GM23338 (cell line): ENCODE measurements at regions not wholly inside any gene's neighbourhood (a gene's known extent, or its start where the extent isn't known, plus 50 kb on each side); places are given as distances from the start of the nearest gene placed in this dataset.

Source experiments
- ATAC-seq: fragments of 200-7000 bp; cut with Tn5 transposase; 3 replicates; pipeline ENCODE4 v1.9.1; 2020
- DNase-seq: peaks from one replicate; pipeline ENCODE4 v3.0.0-alpha.2; 2015; ENCODE audit warnings: low spot score
- H2AFZ ChIP-seq: fragments of 200-600 bp; sonication (generic); 2 replicates; pipeline ENCODE4 v1.8.0; 2016; ENCODE audit warnings: antibody characterized with exemption, mild to moderate bottlenecking, moderate library complexity
- H3F3A ChIP-seq: fragments of 200-600 bp; sonication (generic); replicated peaks from 2 replicates; pipeline ENCODE4 v1.8.0; 2017; ENCODE audit warnings: antibody characterized with exemption, mixed run types, low read depth
- H3K27ac ChIP-seq: fragments of 200-600 bp; sonication (generic); 2 replicates; pipeline ENCODE4 v1.6.1; 2016; ENCODE audit warnings: low read depth
- H3K27me3 ChIP-seq: fragments of 200-600 bp; sonication (generic); 2 replicates; pipeline ENCODE4 v1.8.0; 2016; ENCODE audit warnings: mild to moderate bottlenecking, mixed run types, moderate library complexity; ENCODE audit not compliant: insufficient read depth
- H3K36me3 ChIP-seq: fragments of 200-600 bp; sonication (generic); 2 replicates; pipeline ENCODE4 v1.8.0; 2016; ENCODE audit warnings: mild to moderate bottlenecking; ENCODE audit not compliant: insufficient read depth
- H3K4me1 ChIP-seq: fragments of 200-600 bp; sonication (generic); 2 replicates; pipeline ENCODE4 v1.8.0; 2016; ENCODE audit warnings: mild to moderate bottlenecking, moderate library complexity; ENCODE audit not compliant: insufficient read depth
- H3K4me2 ChIP-seq: fragments of 200-600 bp; sonication (generic); 2 replicates; pipeline ENCODE4 v1.7.1; 2017; ENCODE audit warnings: mixed run types
- H3K4me3 ChIP-seq: fragments of 200-600 bp; sonication (generic); 2 replicates; pipeline ENCODE4 v1.6.1; 2016; ENCODE audit warnings: mixed run types
- H3K79me2 ChIP-seq: fragments of 200-600 bp; sonication (generic); replicated peaks from 2 replicates; pipeline ENCODE4 v1.8.0; 2017; ENCODE audit warnings: mild to moderate bottlenecking; ENCODE audit not compliant: insufficient read depth
- H3K9me2 ChIP-seq: fragments of 200-600 bp; sonication (generic); 2 replicates; pipeline ENCODE4 v1.8.0; 2017; ENCODE audit not compliant: insufficient read depth
- H4K20me1 ChIP-seq: fragments of 200-600 bp; sonication (generic); replicated peaks from 2 replicates; pipeline ENCODE4 v1.8.0; 2017; ENCODE audit warnings: mild to moderate bottlenecking; ENCODE audit not compliant: insufficient read depth
- H3K27ac Mint-ChIP-seq: 2 replicates; pipeline ENCODE4 v1.8.0; 2020; ENCODE audit warnings: inconsistent platforms, mild to moderate bottlenecking, moderate library complexity, mixed read lengths
- H3K27me3 Mint-ChIP-seq: 3 replicates; pipeline ENCODE4 v1.8.0; 2022; ENCODE audit warnings: low read depth, mild to moderate bottlenecking, moderate library complexity, mixed read lengths, inconsistent platforms; ENCODE audit not compliant: insufficient read depth, poor library complexity
- H3K36me3 Mint-ChIP-seq: 3 replicates; pipeline ENCODE4 v1.8.0; 2021; ENCODE audit warnings: low read depth, mild to moderate bottlenecking, inconsistent platforms, moderate library complexity, mixed read lengths
- H3K4me1 Mint-ChIP-seq: 3 replicates; pipeline ENCODE4 v1.8.0; 2020; ENCODE audit warnings: mild to moderate bottlenecking, inconsistent platforms, mixed read lengths
- H3K4me3 Mint-ChIP-seq: 3 replicates; pipeline ENCODE4 v1.8.0; 2021; ENCODE audit warnings: moderate library complexity, mild to moderate bottlenecking, inconsistent platforms, mixed read lengths
- H3K9me3 Mint-ChIP-seq: 3 replicates; pipeline ENCODE4 v1.8.0; 2020; ENCODE audit warnings: moderate library complexity, mild to moderate bottlenecking, inconsistent platforms, mixed read lengths
- CREB1 ChIP-seq: fragments of 250-450 bp; sonication (Bioruptor Pico); IDR thresholded peaks from 2 replicates; pipeline ENCODE4 v1.5.0; 2020; ENCODE audit warnings: low read depth, mild to moderate bottlenecking, moderate library complexity
- EZH2 ChIP-seq: fragments of 200-600 bp; sonication (generic); IDR thresholded peaks from one replicate; pipeline ENCODE4 v1.8.0; 2017; ENCODE audit warnings: antibody characterized with exemption, mild to moderate bottlenecking, low read depth; ENCODE audit not compliant: unreplicated experiment
- EZH2phosphoT487 ChIP-seq: fragments of 200-600 bp; sonication (generic); IDR thresholded peaks from one replicate; pipeline ENCODE4 v1.8.1; 2018; ENCODE audit warnings: antibody characterized with exemption; ENCODE audit not compliant: unreplicated experiment
- JUNB ChIP-seq: IDR thresholded peaks from one replicate; pipeline ENCODE4 v1.6.1; 2016; ENCODE audit warnings: antibody characterized with exemption; ENCODE audit not compliant: unreplicated experiment
- NANOG ChIP-seq: IDR thresholded peaks from 2 replicates; pipeline ENCODE4 v1.6.1; 2016; ENCODE audit warnings: antibody characterized with exemption, borderline replicate concordance
- POLR2AphosphoS5 ChIP-seq: IDR thresholded peaks from 2 replicates; pipeline ENCODE4 v1.6.1; 2016; ENCODE audit warnings: antibody characterized with exemption, low read depth
- STAT1 ChIP-seq: IDR thresholded peaks from one replicate; pipeline ENCODE4 v1.6.1; 2016; ENCODE audit warnings: antibody characterized with exemption; ENCODE audit not compliant: unreplicated experiment
- ZNF114 ChIP-seq: fragments of 250-450 bp; sonication (Bioruptor Pico); IDR thresholded peaks from 2 replicates; pipeline ENCODE4 v1.5.0; 2020; ENCODE audit warnings: mild to moderate bottlenecking, moderate library complexity
- ZNF331 ChIP-seq: fragments of 250-450 bp; sonication (Bioruptor Pico); IDR thresholded peaks from 2 replicates; pipeline ENCODE4 v1.5.0; 2020; ENCODE audit warnings: low read depth, mild to moderate bottlenecking, moderate library complexity
- TF ChIP-seq, protein P1 (sequence below): IDR thresholded peaks from one replicate; pipeline ENCODE4 v1.6.1; 2018; ENCODE audit warnings: antibody characterized with exemption; ENCODE audit not compliant: unreplicated experiment
- TF ChIP-seq, protein P2 (sequence below): IDR thresholded peaks from 2 replicates; pipeline ENCODE4 v1.6.1; 2016; ENCODE audit warnings: antibody characterized with exemption
- TF ChIP-seq, protein P3 (sequence below), 2 experiments: fragments of 200-600 bp in 1 of 2; sonication (generic) in 1 of 2; conservative IDR thresholded peaks; 2 replicates each; pipeline versions ENCODE4 v1.5.1 to v1.6.1; 2016 to 2017; ENCODE audit warnings: antibody characterized with exemption in 2 of 2, low read depth in 2 of 2, mild to moderate bottlenecking in 2 of 2, moderate library complexity in 1 of 2
- TF ChIP-seq, protein P4 (sequence below): fragments of 250-450 bp; sonication (Bioruptor Pico); IDR thresholded peaks from 2 replicates; pipeline ENCODE4 v1.5.0; 2020; ENCODE audit warnings: mild to moderate bottlenecking, moderate library complexity

DNA sequence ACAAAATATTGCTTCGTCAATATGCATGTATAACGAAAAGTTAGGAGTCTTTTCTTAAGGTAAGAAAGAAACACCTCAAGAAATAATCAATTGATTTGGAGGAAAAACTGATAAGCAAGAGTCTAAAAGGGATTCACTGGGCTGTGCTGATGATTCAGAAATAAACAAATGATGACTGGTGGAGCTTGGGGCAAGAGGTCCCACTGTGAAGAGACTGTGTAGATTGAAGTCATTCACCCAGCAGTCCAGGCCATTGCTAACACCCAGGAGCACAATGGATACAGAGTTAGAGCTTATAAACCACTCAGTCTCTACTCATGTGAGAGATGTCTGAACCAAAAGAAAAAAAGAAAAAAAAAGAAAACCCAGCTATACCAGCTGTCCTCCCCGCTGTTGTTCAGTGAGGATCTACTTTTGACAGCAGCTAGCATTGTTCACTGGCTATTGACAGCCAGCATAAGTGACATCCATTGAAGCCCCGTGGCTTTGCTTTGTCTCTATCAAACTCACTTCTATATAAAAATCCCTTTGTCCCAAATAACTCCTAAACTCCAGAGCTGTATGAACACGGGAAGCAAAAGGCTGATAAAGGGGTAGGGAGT is 255.5 kb downstream of the KCTD12 start:
- peaks cover under 1% of the 10 kb centered on the region; the same call in 1 of the 3 replicates for H3K4me1 Mint-ChIP-seq
- no peak for ATAC-seq

More for the DNA sequence above, 255.5 kb downstream of the KCTD12 start:
- no peak overlapping the region for H3K4me2 ChIP-seq
- no peaks in the 10 kb centered on the region for H4K20me1 ChIP-seq
- H2AFZ ChIP-seq: no peak overlapping the region
- DNase-seq: no peak
- no peaks in the 10 kb centered on the region for H3K79me2 ChIP-seq
- H3K4me3 ChIP-seq: no peak overlapping the region
- H3F3A ChIP-seq: no peaks in the 10 kb centered on the region
- Mint-ChIP-seq H3K27me3 (no peaks in the 10 kb centered on the region), H3K9me3 (peaks cover 15% of the 10 kb centered on the region; the same call in 2 of the 3 replicates), H3K4me3 (no peak overlapping the region), H3K27ac (no peak overlapping the region), H3K36me3 (peaks cover 6% of the 10 kb centered on the region; the same call in 2 of the 3 replicates)
- TF ChIP-seq EZH2phosphoT487 (no peak), CREB1 (CRISPR knock-in tag) (no peak), NANOG (no peak), POLR2AphosphoS5 (no peak), ZNF331 (CRISPR knock-in tag) (no peak), JUNB (no peak), ZNF114 (no peak), EZH2 (no peak), STAT1 (no peak)
- TF ChIP-seq, protein P1, sequence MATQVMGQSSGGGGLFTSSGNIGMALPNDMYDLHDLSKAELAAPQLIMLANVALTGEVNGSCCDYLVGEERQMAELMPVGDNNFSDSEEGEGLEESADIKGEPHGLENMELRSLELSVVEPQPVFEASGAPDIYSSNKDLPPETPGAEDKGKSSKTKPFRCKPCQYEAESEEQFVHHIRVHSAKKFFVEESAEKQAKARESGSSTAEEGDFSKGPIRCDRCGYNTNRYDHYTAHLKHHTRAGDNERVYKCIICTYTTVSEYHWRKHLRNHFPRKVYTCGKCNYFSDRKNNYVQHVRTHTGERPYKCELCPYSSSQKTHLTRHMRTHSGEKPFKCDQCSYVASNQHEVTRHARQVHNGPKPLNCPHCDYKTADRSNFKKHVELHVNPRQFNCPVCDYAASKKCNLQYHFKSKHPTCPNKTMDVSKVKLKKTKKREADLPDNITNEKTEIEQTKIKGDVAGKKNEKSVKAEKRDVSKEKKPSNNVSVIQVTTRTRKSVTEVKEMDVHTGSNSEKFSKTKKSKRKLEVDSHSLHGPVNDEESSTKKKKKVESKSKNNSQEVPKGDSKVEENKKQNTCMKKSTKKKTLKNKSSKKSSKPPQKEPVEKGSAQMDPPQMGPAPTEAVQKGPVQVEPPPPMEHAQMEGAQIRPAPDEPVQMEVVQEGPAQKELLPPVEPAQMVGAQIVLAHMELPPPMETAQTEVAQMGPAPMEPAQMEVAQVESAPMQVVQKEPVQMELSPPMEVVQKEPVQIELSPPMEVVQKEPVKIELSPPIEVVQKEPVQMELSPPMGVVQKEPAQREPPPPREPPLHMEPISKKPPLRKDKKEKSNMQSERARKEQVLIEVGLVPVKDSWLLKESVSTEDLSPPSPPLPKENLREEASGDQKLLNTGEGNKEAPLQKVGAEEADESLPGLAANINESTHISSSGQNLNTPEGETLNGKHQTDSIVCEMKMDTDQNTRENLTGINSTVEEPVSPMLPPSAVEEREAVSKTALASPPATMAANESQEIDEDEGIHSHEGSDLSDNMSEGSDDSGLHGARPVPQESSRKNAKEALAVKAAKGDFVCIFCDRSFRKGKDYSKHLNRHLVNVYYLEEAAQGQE: no peak
- TF ChIP-seq, protein P2, sequence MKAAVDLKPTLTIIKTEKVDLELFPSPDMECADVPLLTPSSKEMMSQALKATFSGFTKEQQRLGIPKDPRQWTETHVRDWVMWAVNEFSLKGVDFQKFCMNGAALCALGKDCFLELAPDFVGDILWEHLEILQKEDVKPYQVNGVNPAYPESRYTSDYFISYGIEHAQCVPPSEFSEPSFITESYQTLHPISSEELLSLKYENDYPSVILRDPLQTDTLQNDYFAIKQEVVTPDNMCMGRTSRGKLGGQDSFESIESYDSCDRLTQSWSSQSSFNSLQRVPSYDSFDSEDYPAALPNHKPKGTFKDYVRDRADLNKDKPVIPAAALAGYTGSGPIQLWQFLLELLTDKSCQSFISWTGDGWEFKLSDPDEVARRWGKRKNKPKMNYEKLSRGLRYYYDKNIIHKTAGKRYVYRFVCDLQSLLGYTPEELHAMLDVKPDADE: no peak
- TF ChIP-seq, protein P3, sequence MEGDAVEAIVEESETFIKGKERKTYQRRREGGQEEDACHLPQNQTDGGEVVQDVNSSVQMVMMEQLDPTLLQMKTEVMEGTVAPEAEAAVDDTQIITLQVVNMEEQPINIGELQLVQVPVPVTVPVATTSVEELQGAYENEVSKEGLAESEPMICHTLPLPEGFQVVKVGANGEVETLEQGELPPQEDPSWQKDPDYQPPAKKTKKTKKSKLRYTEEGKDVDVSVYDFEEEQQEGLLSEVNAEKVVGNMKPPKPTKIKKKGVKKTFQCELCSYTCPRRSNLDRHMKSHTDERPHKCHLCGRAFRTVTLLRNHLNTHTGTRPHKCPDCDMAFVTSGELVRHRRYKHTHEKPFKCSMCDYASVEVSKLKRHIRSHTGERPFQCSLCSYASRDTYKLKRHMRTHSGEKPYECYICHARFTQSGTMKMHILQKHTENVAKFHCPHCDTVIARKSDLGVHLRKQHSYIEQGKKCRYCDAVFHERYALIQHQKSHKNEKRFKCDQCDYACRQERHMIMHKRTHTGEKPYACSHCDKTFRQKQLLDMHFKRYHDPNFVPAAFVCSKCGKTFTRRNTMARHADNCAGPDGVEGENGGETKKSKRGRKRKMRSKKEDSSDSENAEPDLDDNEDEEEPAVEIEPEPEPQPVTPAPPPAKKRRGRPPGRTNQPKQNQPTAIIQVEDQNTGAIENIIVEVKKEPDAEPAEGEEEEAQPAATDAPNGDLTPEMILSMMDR (conservative IDR thresholded peaks at IDR 0.05; ENCODE audit: low read depth in 2 of 2): no peak
- TF ChIP-seq, protein P4, sequence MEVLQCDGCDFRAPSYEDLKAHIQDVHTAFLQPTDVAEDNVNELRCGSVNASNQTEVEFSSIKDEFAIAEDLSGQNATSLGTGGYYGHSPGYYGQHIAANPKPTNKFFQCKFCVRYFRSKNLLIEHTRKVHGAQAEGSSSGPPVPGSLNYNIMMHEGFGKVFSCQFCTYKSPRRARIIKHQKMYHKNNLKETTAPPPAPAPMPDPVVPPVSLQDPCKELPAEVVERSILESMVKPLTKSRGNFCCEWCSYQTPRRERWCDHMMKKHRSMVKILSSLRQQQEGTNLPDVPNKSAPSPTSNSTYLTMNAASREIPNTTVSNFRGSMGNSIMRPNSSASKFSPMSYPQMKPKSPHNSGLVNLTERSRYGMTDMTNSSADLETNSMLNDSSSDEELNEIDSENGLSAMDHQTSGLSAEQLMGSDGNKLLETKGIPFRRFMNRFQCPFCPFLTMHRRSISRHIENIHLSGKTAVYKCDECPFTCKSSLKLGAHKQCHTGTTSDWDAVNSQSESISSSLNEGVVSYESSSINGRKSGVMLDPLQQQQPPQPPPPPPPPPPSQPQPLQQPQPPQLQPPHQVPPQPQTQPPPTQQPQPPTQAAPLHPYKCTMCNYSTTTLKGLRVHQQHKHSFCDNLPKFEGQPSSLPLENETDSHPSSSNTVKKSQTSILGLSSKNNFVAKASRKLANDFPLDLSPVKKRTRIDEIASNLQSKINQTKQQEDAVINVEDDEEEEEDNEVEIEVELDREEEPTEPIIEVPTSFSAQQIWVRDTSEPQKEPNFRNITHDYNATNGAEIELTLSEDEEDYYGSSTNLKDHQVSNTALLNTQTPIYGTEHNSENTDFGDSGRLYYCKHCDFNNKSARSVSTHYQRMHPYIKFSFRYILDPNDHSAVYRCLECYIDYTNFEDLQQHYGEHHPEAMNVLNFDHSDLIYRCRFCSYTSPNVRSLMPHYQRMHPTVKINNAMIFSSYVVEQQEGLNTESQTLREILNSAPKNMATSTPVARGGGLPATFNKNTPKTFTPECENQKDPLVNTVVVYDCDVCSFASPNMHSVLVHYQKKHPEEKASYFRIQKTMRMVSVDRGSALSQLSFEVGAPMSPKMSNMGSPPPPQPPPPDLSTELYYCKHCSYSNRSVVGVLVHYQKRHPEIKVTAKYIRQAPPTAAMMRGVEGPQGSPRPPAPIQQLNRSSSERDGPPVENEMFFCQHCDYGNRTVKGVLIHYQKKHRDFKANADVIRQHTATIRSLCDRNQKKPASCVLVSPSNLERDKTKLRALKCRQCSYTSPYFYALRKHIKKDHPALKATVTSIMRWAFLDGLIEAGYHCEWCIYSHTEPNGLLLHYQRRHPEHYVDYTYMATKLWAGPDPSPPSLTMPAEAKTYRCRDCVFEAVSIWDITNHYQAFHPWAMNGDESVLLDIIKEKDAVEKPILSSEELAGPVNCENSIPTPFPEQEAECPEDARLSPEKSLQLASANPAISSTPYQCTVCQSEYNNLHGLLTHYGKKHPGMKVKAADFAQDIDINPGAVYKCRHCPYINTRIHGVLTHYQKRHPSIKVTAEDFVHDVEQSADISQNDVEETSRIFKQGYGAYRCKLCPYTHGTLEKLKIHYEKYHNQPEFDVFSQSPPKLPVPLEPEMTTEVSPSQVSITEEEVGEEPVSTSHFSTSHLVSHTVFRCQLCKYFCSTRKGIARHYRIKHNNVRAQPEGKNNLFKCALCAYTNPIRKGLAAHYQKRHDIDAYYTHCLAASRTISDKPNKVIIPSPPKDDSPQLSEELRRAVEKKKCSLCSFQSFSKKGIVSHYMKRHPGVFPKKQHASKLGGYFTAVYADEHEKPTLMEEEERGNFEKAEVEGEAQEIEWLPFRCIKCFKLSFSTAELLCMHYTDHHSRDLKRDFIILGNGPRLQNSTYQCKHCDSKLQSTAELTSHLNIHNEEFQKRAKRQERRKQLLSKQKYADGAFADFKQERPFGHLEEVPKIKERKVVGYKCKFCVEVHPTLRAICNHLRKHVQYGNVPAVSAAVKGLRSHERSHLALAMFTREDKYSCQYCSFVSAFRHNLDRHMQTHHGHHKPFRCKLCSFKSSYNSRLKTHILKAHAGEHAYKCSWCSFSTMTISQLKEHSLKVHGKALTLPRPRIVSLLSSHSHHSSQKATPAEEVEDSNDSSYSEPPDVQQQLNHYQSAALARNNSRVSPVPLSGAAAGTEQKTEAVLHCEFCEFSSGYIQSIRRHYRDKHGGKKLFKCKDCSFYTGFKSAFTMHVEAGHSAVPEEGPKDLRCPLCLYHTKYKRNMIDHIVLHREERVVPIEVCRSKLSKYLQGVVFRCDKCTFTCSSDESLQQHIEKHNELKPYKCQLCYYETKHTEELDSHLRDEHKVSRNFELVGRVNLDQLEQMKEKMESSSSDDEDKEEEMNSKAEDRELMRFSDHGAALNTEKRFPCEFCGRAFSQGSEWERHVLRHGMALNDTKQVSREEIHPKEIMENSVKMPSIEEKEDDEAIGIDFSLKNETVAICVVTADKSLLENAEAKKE: no peak
- H3K27ac ChIP-seq: no peak overlapping the region
- no peaks in the 10 kb centered on the region for H3K4me1 ChIP-seq
- H3K27me3 ChIP-seq: no peaks in the 10 kb centered on the region
- H3K36me3 ChIP-seq: no peaks in the 10 kb centered on the region
- peaks cover 16% of the 10 kb centered on the region for H3K9me2 ChIP-seq
